Neural progenitor cell (in vitro differentiated cells): ENCODE measurements at regions not wholly inside any gene's neighbourhood (a gene's known extent, or its start where the extent isn't known, plus 50 kb on each side); places are given as distances from the start of the nearest gene placed in this dataset.

Experiments used
- DNase-seq: peaks from one replicate; pipeline ENCODE4 v3.0.0-alpha.2; 2016; ENCODE audit warnings: low spot score
- H2AFZ ChIP-seq: fragments of 200-600 bp; sonication (generic); replicated peaks from 2 replicates; pipeline ENCODE4 v1.6.1; 2016; ENCODE audit warnings: antibody characterized with exemption
- H3F3A ChIP-seq: fragments of 200-600 bp; sonication (generic); 2 replicates; pipeline ENCODE4 v1.6.1; 2016; ENCODE audit warnings: antibody characterized with exemption, low read depth
- H3K27ac ChIP-seq: fragments of 200-600 bp; sonication (generic); 2 replicates; pipeline ENCODE4 v1.5.1; 2016; ENCODE audit warnings: mild to moderate bottlenecking
- H3K27me3 ChIP-seq: fragments of 200-600 bp; sonication (generic); 2 replicates; pipeline ENCODE4 v1.6.1; 2016; ENCODE audit warnings: mild to moderate bottlenecking, moderate library complexity
- H3K36me3 ChIP-seq: fragments of 200-600 bp; sonication (generic); 2 replicates; pipeline ENCODE4 v1.5.1; 2016
- H3K4me1 ChIP-seq: fragments of 200-600 bp; sonication (generic); 2 replicates; pipeline ENCODE4 v1.6.1; 2016; ENCODE audit warnings: mixed run types
- H3K4me2 ChIP-seq: fragments of 200-600 bp; sonication (generic); 2 replicates; pipeline ENCODE4 v1.6.1; 2016
- H3K4me3 ChIP-seq: fragments of 200-600 bp; sonication (generic); 2 replicates; pipeline ENCODE4 v1.5.1; 2016
- H3K79me2 ChIP-seq: fragments of 200-600 bp; sonication (generic); 2 replicates; pipeline ENCODE4 v1.6.1; 2016; ENCODE audit warnings: low read depth
- H3K9ac ChIP-seq: fragments of 200-600 bp; sonication (generic); 2 replicates; pipeline ENCODE4 v1.6.1; 2016
- H3K9me3 ChIP-seq: fragments of 200-600 bp; sonication (generic); 2 replicates; pipeline ENCODE4 v1.5.1; 2016; ENCODE audit warnings: low read depth
- H4K20me1 ChIP-seq: fragments of 200-600 bp; sonication (generic); 2 replicates; pipeline ENCODE4 v1.6.1; 2016; ENCODE audit warnings: low read depth
- H3K27ac Mint-ChIP-seq: 3 replicates; pipeline ENCODE4 v1.8.0; 2021; ENCODE audit warnings: mixed read lengths
- H3K27me3 Mint-ChIP-seq: 2 replicates; pipeline ENCODE4 v1.8.0; 2022; ENCODE audit warnings: low read depth, mild to moderate bottlenecking, inconsistent platforms, moderate library complexity, mixed read lengths; ENCODE audit not compliant: insufficient read depth
- H3K36me3 Mint-ChIP-seq: 3 replicates; pipeline ENCODE4 v1.8.0; 2021; ENCODE audit warnings: mixed read lengths
- H3K4me1 Mint-ChIP-seq: 3 replicates; pipeline ENCODE4 v1.8.0; 2021; ENCODE audit warnings: mixed read lengths
- H3K4me3 Mint-ChIP-seq: 3 replicates; pipeline ENCODE4 v1.8.0; 2021; ENCODE audit warnings: mild to moderate bottlenecking, moderate library complexity, mixed read lengths
- H3K9me3 Mint-ChIP-seq: 3 replicates; pipeline ENCODE4 v1.8.0; 2020; ENCODE audit warnings: mixed read lengths
- CTCF ChIP-seq: fragments of 200-600 bp; sonication (generic); IDR thresholded peaks from 2 replicates; pipeline ENCODE4 v1.5.1; 2017; ENCODE audit warnings: antibody characterized with exemption, mild to moderate bottlenecking
- EZH2 ChIP-seq: fragments of 200-600 bp; sonication (generic); IDR thresholded peaks from 2 replicates; pipeline ENCODE4 v1.6.1; 2017; ENCODE audit warnings: antibody characterized with exemption, mild to moderate bottlenecking, moderate library complexity
- EZH2phosphoT487 ChIP-seq: fragments of 200-600 bp; sonication (generic); IDR thresholded peaks from 2 replicates; pipeline ENCODE4 v1.6.1; 2017; ENCODE audit warnings: antibody characterized with exemption

DNA sequence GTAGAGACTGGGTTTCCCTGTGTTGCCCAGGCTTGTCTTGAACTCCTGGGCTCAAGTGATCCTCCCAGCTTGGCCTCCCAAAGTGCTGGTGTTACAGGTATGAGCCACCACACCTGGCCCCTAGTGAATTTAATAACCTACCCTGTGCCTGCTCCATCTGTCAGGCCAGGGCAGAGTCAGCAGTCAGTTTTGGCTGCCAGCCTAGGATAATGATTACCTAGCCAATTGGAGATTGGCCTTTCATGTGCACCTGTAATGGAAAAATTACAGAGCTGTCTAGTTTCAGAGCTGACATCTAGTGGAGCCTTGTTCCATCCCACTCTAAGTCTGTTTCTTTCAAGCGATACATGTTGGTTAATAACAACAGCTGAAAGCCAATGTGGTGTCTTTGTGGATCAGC is 92.0 kb downstream of the DIRAS3 start:
- H3K27ac Mint-ChIP-seq, result no peak overlapping the region
- no peaks in the 10 kb centered on the region for H3K27me3 ChIP-seq
- H3K4me1 ChIP-seq, result no peaks in the 10 kb centered on the region
- H3K4me3 ChIP-seq, result no peak overlapping the region
- H3F3A ChIP-seq, result no peaks in the 10 kb centered on the region
- no peak overlapping the region for H3K4me3 Mint-ChIP-seq
- no peak overlapping the region for H3K27ac ChIP-seq
- no peaks in the 10 kb centered on the region for H3K9me3 ChIP-seq
- H3K9ac ChIP-seq, result no peak overlapping the region
- no peak overlapping the region for H3K4me2 ChIP-seq
- no peaks in the 10 kb centered on the region for H3K36me3 Mint-ChIP-seq
- TF ChIP-seq EZH2phosphoT487 (no peak), EZH2 (no peak), CTCF (no peak)
- peaks cover 6% of the 10 kb centered on the region for H3K9me3 Mint-ChIP-seq
- H3K27me3 Mint-ChIP-seq, result no peaks in the 10 kb centered on the region
- H3K4me1 Mint-ChIP-seq, result peaks cover 2% of the 10 kb centered on the region
- H2AFZ ChIP-seq, result no peak overlapping the region
- no peak for DNase-seq
- no peaks in the 10 kb centered on the region for H4K20me1 ChIP-seq
- no peaks in the 10 kb centered on the region for H3K36me3 ChIP-seq
- H3K79me2 ChIP-seq, result no peaks in the 10 kb centered on the region

- no peak overlapping the region for H3K4me3 Mint-ChIP-seq
- no peaks in the 10 kb centered on the region for H3K36me3 Mint-ChIP-seq
- TF ChIP-seq EZH2, result no peak
- no peak for TF ChIP-seq EZH2phosphoT487
- TF ChIP-seq CTCF, result no peak
- no peaks in the 10 kb centered on the region for H3K79me2 ChIP-seq
- H3K4me1 Mint-ChIP-seq, result peaks cover 2% of the 10 kb centered on the region
- no peaks in the 10 kb centered on the region for H3K36me3 ChIP-seq
- H3K27ac Mint-ChIP-seq, result no peak overlapping the region
- H3K27ac ChIP-seq, result no peak overlapping the region
- peak overlapping the region; percentile 75 for H2AFZ ChIP-seq
- no peaks in the 10 kb centered on the region for H3K4me1 ChIP-seq
- H4K20me1 ChIP-seq, result no peaks in the 10 kb centered on the region
- H3K27me3 Mint-ChIP-seq, result no peaks in the 10 kb centered on the region
- H3K9me3 ChIP-seq, result no peaks in the 10 kb centered on the region
- no peak overlapping the region for H3K4me2 ChIP-seq
- no peaks in the 10 kb centered on the region for H3K27me3 ChIP-seq
- H3F3A ChIP-seq, result no peaks in the 10 kb centered on the region
- no peaks in the 10 kb centered on the region for H3K9me3 Mint-ChIP-seq
- no peak overlapping the region for H3K4me3 ChIP-seq
- no peak overlapping the region for H3K9ac ChIP-seq
- no peak for DNase-seq
Measured at GRCh38 chr1:67957066-67957465, 93.4 kb downstream of the DIRAS3 start.

DNA sequence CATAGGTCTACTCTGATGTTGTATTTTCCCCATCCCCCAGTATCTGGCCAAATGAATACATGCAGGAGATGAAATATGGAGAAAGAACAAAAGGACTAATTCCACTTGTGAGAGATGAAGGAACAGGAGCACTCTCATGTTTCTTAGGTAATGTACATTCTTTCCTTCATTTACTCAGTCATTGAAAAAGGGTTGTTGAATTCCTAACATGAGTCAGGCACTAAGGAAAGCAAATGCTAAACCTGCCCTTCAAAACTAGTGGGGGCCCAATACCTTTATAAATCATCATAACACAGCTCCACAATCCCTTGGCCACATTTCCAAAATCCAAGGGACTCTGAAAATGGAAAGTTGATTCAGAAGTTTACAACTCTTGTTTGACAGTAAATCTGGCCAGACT is 94.3 kb downstream of the DIRAS3 start:
- no peaks in the 10 kb centered on the region for H3F3A ChIP-seq
- no peaks in the 10 kb centered on the region for H3K9me3 Mint-ChIP-seq
- TF ChIP-seq EZH2phosphoT487, result no peak
- TF ChIP-seq CTCF, result no peak
- TF ChIP-seq EZH2, result no peak
- DNase-seq, result no peak
- H3K27me3 ChIP-seq, result no peaks in the 10 kb centered on the region
- H2AFZ ChIP-seq, result no peak overlapping the region
- H3K4me3 ChIP-seq, result no peak overlapping the region
- no peaks in the 10 kb centered on the region for H3K9me3 ChIP-seq
- no peak overlapping the region for H3K4me3 Mint-ChIP-seq
- H3K4me2 ChIP-seq, result no peak overlapping the region
- H3K4me1 ChIP-seq, result no peaks in the 10 kb centered on the region
- no peak overlapping the region for H3K9ac ChIP-seq
- H3K79me2 ChIP-seq, result no peaks in the 10 kb centered on the region
- no peak overlapping the region for H3K27ac Mint-ChIP-seq
- peaks cover 2% of the 10 kb centered on the region for H3K27me3 Mint-ChIP-seq
- peaks cover 2% of the 10 kb centered on the region for H3K4me1 Mint-ChIP-seq
- H3K36me3 ChIP-seq, result no peaks in the 10 kb centered on the region
- no peak overlapping the region for H3K27ac ChIP-seq
- no peaks in the 10 kb centered on the region for H4K20me1 ChIP-seq
- H3K36me3 Mint-ChIP-seq, result no peaks in the 10 kb centered on the region

DNA sequence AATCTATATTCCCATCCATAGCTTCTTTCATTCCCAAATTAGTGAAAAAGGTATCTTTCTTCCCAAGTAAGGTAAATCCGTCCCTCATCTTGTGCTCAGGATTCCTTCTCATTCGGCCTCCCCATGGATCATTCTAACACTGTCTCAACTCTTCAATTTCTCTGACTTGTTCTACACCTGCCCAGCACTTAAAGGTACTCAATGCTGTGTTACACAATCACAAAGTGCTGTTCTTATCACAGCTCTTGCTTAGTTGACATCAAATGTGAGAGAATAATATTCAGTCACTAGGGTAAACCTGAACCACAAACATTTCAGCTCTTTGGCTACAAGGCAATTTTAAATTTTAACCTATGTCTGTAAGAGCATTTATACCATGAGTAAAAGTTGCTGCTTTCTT is 94.8 kb downstream of the DIRAS3 start:
- H3K79me2 ChIP-seq, result no peaks in the 10 kb centered on the region
- H3F3A ChIP-seq, result no peaks in the 10 kb centered on the region
- no peaks in the 10 kb centered on the region for H3K27me3 ChIP-seq
- H3K4me1 Mint-ChIP-seq, result peaks cover 2% of the 10 kb centered on the region
- no peaks in the 10 kb centered on the region for H3K36me3 Mint-ChIP-seq
- DNase-seq, result no peak
- peaks cover 2% of the 10 kb centered on the region for H3K27me3 Mint-ChIP-seq
- H3K9me3 Mint-ChIP-seq, result no peaks in the 10 kb centered on the region
- H4K20me1 ChIP-seq, result no peaks in the 10 kb centered on the region
- no peaks in the 10 kb centered on the region for H3K36me3 ChIP-seq
- no peak overlapping the region for H2AFZ ChIP-seq
- H3K27ac Mint-ChIP-seq, result no peak overlapping the region
- no peaks in the 10 kb centered on the region for H3K9me3 ChIP-seq
- no peaks in the 10 kb centered on the region for H3K4me1 ChIP-seq
- H3K4me3 Mint-ChIP-seq, result no peak overlapping the region
- TF ChIP-seq EZH2phosphoT487, result no peak
- no peak for TF ChIP-seq CTCF
- TF ChIP-seq EZH2, result no peak
- no peak overlapping the region for H3K4me3 ChIP-seq
- no peak overlapping the region for H3K27ac ChIP-seq
- H3K4me2 ChIP-seq, result no peak overlapping the region
- H3K9ac ChIP-seq, result no peak overlapping the region
